Head of caudate nucleus (tissue), 42 donors: ENCODE measurements at regions not wholly inside any gene's neighbourhood (a gene's known extent, or its start where the extent isn't known, plus 50 kb on each side); places are given as distances from the start of the nearest gene placed in this dataset.

Source experiments
- DNase-seq, 42 donors: peaks; one replicate each; pipeline versions ENCODE4 v3.0.0 to v3.0.0-alpha.2; 2020 to 2021; ENCODE audit warnings: mixed read lengths in 7 of 42
- intact Hi-C: fragments of 100-400 bp; cut with DNase I; formaldehyde crosslinking; loops from one replicate; pipeline ENCODE4 v1.15.0; 2022

- no peak for DNase-seq
- intact Hi-C loops: no loop called here
Measured at GRCh38 chr6:90758741-90759140, 171.9 kb upstream of the MAP3K7 start.

DNA sequence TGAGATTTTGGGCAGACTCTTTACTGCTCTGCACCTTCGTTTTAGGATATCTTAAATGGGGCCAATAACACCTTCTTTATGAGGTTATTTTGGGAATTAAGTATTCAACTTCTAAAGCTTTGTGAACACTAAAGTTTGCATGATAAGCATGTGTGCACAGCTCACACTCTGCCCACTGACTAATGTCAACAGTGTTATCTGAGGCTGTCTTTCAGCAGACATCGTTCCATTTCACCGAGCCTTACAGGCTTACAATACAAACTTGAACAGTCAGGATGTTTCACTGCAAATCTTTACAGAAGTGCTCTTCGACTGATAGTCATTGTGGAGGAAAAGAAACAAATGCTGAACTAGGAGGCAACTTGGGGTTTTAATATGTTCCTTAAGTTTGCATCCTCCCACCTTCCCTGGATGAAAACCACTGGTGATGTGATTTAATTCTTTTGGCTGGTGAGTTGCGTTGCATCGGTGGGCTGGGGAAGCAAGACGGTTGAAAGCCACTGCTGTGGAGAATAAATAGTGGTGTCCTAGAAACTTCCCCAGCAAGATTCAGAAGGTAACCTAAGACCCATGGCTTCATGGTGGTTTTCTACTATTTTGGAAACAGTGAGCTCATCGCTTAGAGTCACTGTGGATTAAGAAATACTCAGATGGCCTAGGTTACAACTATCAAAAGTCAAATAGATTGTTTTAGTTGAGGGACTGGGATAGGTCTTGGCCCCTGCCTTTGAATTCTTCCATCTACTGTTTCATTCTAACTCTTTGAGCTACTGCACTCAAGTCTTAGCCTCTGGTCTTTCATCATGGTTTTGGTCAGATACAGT lies 167.2 kb upstream of the MAP3K7 start:
- no peak for DNase-seq
- intact Hi-C loops: no loop called here

DNA sequence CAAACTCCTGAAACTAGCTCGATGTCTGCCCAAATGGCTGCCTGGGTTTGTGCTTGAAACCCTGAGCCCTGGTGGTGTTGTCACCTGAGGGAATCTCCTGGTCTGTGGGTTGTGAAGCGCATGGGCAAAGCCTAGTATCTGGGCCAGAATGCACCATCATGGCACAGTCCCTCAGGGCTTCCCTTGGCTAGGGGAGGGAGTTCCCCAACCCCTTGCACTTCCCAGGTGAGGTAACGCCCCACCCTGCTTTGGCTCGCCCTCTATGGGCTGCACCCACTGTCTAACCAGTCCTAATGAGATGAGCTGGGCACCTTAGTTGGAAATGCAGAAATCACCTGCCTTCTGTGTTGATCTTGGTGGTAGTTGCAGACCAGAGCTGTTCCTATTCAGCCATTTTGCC lies 152.9 kb upstream of the MAP3K7 start:
- intact Hi-C loops: no loop called here
- DNase-seq: no peak

DNA sequence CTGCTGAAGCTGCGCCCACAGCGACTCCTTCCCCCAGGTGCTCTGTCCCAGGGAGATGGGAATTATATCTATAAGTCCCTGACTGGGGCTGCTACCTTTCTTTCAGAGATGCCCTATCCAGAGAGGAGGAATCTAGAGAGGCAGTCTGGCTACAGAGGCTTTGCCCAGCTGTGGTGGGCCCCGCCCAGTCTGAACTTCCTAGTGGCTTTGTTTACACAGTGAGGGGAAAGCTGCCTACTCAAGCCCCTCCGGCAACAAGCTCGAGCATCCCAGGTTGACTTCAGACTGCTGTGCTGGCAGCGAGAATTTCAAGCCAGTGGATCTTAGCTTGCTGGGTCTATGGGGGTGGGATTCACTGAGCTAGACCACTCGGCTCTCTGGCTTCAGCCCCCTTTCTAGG lies 152.5 kb upstream of the MAP3K7 start:
- intact Hi-C loops: no loop called here
- no peak for DNase-seq

DNA sequence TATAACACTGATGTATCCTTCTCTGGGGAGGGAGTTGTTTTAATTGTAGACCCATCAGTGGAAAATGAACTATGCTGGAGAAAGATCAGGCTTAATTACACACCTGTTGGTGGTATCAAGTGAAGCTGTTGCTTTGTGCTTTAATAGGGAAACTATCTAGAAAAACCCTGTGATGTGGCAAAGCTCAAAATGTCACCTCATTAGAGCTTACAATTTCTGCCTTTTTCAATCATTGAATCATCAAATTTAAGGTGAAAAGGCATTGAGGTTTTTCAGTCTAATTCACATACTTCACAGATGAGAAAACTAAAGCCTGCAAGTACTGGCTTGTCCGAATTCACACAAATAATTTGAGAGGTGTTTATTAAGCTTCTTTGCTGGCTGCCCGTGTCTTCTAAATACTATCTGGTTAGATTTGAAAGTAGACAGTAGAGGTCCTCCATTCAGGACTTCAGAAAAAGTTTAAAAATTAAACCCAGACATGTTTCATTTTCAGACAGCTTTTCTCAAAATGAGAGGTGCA lies 143.3 kb upstream of the MAP3K7 start:
- DNase-seq: no peak
- intact Hi-C loops: no loop called here

DNA sequence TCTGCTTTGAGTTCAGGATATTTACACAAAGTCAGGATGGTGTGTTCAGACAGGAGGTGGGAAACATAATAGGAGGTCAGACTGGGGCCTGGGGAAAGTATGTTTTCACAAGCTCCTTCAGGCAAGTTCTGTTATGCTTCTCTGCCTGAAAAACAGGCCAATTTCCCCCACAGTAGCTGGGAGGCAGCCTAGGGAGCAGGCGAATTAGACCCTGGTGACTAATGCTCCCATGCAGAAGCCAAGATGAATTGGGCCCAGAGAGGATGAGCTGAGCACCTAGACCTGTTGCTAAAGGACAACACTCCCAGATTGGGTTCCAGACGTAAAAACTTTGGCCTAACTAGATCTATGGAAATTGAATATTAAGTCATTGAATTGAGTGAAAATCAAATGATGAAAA lies 142.2 kb upstream of the MAP3K7 start:
- intact Hi-C loops: no loop called here
- DNase-seq: no peak

- DNase-seq: no peak
- intact Hi-C loops: no loop called here
Measured at GRCh38 chr6:90722648-90723047, 135.8 kb upstream of the MAP3K7 start.

DNA sequence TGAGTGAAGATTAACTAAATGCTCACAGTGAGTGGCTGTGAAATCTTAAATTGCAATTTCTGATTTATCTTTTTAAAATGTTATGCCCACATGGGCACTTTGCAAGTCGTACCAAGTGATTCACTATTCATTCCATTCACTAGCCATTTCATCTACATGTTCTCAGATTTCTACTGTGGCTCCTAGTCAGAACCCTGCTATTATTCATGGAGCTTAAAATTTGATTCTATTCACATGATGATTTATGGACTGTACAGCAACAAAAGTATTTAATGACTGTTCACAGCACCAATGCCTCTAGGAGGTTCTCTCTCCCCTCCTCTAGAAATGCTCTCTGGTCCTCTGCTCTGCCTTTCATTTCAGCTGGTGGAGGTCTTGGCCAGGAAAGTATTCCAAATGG lies 133.5 kb upstream of the MAP3K7 start:
- DNase-seq: no peak
- intact Hi-C loops: no loop called here

- DNase-seq: peak in 1 of 42 donors; percentile 21
- intact Hi-C loops: no loop called here
Measured at GRCh38 chr6:90719321-90720195, 132.7 kb upstream of the MAP3K7 start.

- no peak for DNase-seq
- intact Hi-C loops: no loop called here
Measured at GRCh38 chr6:90716376-90716775, 129.5 kb upstream of the MAP3K7 start.

DNA sequence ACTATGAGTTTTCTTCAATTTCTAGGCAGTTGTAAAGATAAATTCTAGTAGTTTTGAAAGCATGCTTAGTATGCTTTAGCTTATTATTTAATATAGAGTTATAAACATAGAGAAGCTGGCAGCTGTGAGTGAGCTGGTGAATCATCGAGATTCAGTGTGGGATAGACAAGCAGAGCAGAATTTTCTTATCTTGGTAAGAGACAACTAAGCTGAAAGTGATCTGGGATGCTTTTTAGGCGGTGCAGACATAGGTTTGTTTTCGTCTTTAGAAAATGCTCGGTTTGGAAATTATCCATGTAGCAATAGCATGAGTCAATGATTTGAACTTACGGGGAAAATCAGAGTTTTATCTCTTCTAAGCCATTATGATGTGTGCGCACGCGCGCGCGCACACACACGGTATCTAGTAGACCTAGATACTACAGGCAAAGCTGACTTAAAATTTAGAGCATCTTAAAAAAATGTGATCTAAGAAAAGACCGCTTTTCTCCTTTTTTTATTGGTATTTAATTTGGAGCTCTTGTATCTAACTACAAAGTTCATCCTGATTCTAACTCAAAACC lies 128.3 kb upstream of the MAP3K7 start:
- intact Hi-C loops: no loop called here

DNA sequence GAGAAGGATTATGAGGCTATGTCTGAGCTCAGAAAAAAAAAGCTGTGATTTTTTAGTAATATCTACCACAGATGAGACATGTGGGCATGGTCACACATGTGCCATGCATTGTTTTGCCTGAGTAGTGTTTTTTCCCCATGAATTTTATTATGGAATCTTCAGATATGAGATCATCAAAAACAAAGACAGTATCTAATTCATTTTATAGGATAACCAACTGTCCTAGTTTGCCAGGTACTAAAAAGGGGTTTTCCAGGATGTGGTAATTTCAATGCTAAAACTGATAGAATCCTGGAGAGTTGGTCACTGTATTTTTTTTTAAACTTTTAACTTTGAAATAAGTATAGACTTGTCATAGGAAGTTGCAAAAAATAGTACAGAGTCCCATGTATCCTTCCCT lies 127.4 kb upstream of the MAP3K7 start:
- no peak for DNase-seq

More for the DNA sequence above, 128.3 kb upstream of the MAP3K7 start:
- peak in 8 of 42 donors; percentile 9 to 34 (median 17) for DNase-seq

DNA sequence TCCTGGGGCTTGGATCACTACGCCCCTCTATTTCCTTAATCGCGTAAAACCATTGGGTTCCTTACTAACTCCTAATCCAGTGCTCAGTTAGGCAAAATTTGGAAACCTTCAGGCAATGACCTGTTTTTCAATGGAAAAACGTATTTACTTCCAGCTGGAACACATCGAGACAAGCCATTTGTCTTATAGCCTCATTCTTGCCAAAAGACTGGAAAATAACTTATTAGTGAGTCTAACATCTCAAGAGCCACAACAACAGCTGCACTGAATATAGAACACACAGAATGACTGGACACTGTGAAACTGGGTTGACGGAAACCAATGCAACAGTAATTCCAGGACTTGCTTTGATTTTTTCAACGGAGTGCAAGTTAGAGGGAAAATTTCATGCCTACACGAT lies 125.2 kb upstream of the MAP3K7 start:
- intact Hi-C loops: no loop called here

More for the DNA sequence above, 127.4 kb upstream of the MAP3K7 start:
- intact Hi-C loops: no loop called here

DNA sequence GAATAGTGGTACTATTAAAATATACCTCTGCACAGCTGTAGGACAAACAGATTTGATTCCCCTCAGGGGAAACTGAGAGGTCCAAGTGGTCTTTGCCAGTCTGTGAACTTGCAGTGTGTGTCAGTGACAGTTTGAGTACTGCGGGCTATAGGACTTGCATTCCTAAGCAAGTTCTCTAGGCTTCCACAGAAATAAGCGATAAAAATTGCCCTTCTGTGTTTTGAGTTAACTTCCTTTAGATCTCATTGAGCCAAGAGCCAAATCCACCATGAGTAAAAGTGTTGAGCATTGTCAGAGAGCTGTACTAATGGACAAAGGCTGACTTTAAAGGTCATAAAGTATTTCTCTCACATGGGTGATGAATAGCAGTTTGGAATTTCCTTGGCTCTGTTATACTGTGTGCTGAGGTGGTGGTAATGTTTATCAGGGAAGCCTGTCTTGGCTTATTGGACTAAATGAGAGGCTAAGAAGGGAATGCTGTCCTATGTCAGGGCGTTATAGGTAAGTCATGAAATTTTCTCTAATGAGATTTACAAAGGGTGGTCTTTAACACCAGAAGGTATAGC lies 122.6 kb upstream of the MAP3K7 start:
- intact Hi-C loops: no loop called here

More for the DNA sequence above, 125.2 kb upstream of the MAP3K7 start:
- no peak for DNase-seq

DNA sequence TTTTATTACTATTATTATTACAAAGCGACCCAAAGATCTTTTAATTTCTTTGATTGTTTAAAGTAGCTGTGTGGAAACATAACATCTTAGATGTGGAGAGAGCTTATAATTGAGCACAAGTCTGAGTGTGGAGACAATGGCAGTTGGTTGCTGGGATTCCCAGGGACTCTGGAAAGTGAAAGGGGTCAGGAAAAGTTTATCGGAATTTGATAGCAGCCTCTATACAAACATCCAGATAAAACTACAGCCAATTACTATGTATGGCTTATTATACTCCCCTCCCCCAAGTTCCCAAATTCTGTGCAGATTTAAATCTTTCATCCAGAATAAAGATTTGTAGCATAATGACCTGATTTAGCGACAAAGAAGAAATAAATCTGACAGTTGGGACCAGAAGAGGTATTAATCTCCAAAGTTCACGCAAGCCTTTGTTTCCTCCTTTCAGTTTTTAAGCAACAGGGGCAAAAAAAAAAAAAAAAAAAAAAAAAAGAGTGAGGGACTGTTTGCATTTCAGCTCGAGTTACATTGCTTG lies 121.4 kb upstream of the MAP3K7 start:
- intact Hi-C loops: no loop called here
- DNase-seq: no peak

More for the DNA sequence above, 122.6 kb upstream of the MAP3K7 start:
- no peak for DNase-seq

- no peak for DNase-seq
- intact Hi-C loops: no loop called here
Measured at GRCh38 chr6:90707246-90707645, 120.4 kb upstream of the MAP3K7 start.

GRCh38 chr6:90703336-90703735 lies 116.5 kb upstream of the MAP3K7 start:
- DNase-seq: peak in 14 of 42 donors; percentile 5 to 51 (median 24)
- intact Hi-C loops: no loop called here

DNA sequence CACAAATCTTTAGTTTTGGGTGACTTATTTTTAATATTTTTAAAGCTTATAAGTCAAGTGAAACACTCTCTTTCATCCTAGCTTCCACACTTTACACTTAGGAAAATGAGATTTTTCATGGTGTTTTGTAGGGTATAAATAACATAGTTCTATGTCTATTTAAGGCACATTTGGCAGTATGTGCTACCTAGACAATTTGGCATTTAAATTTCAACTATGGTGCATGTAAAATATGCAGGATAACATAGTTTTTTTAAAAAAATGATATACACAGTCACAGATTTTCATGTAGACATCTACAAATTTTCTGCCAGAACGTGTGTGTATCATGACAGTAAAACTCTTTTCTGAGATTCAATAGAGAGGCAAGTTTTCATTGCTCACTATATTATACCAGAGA lies 115.1 kb upstream of the MAP3K7 start:
- intact Hi-C loops: no loop called here
- no peak for DNase-seq

GRCh38 chr6:90701146-90701781 lies 114.4 kb upstream of the MAP3K7 start:
- DNase-seq: no peak
- intact Hi-C loops: no loop called here
